ENCODE measurements at regions not wholly inside any gene's neighbourhood (a gene's known extent, or its start where the extent isn't known, plus 50 kb on each side); places are given as distances from the start of the nearest gene placed in this dataset.

GRCh38 chr11:120012245-120012644 lies 125.7 kb downstream of the TRIM29 start:
- H3K4me3 Mint-ChIP-seq (ENCODE audit: unreplicated experiment): no peak overlapping the region
- no peak for DNase-seq (ENCODE audit: low spot score)
- no peaks in the 10 kb centered on the region for H3K9me3 Mint-ChIP-seq (ENCODE audit: low read depth)
- H3K36me3 Mint-ChIP-seq (ENCODE audit: low read depth): no peaks in the 10 kb centered on the region
- no peak for TF ChIP-seq CTCF (IDR thresholded peaks at IDR 0.05)
- H3K27me3 Mint-ChIP-seq (ENCODE audit: low read depth): peaks cover 76% of the 10 kb centered on the region
- no peaks in the 10 kb centered on the region for H3K4me1 Mint-ChIP-seq (ENCODE audit: low read depth)
- H3K27ac Mint-ChIP-seq (ENCODE audit: unreplicated experiment): no peak overlapping the region

GRCh38 chr11:120011836-120012235 lies 126.1 kb downstream of the TRIM29 start:
- H3K36me3 Mint-ChIP-seq (ENCODE audit: low read depth): no peaks in the 10 kb centered on the region
- no peaks in the 10 kb centered on the region for H3K9me3 Mint-ChIP-seq (ENCODE audit: low read depth)
- H3K4me1 Mint-ChIP-seq (ENCODE audit: low read depth): no peaks in the 10 kb centered on the region
- no peak overlapping the region for H3K27ac Mint-ChIP-seq (ENCODE audit: unreplicated experiment)
- peaks cover 77% of the 10 kb centered on the region for H3K27me3 Mint-ChIP-seq (ENCODE audit: low read depth)
- no peak overlapping the region for H3K4me3 Mint-ChIP-seq (ENCODE audit: unreplicated experiment)
- no peak for TF ChIP-seq CTCF (IDR thresholded peaks at IDR 0.05)
- DNase-seq (ENCODE audit: low spot score): no peak

- H3K4me3 Mint-ChIP-seq (ENCODE audit: unreplicated experiment): no peak overlapping the region
Measured at GRCh38 chr11:120010775-120011174, 127.1 kb downstream of the TRIM29 start.

GRCh38 chr11:120009938-120010337 lies 128.0 kb downstream of the TRIM29 start:
- H3K4me3 Mint-ChIP-seq (ENCODE audit: unreplicated experiment): no peak overlapping the region
- H3K27me3 Mint-ChIP-seq (ENCODE audit: low read depth): peaks cover 61% of the 10 kb centered on the region
- no peaks in the 10 kb centered on the region for H3K9me3 Mint-ChIP-seq (ENCODE audit: low read depth)
- TF ChIP-seq CTCF (IDR thresholded peaks at IDR 0.05): no peak
- H3K4me1 Mint-ChIP-seq (ENCODE audit: low read depth): no peaks in the 10 kb centered on the region
- H3K27ac Mint-ChIP-seq (ENCODE audit: unreplicated experiment): no peak overlapping the region
- DNase-seq (ENCODE audit: low spot score): no peak
- H3K36me3 Mint-ChIP-seq (ENCODE audit: low read depth): no peaks in the 10 kb centered on the region

More at GRCh38 chr11:120010775-120011174, 127.1 kb downstream of the TRIM29 start:
- H3K9me3 Mint-ChIP-seq (ENCODE audit: low read depth): no peaks in the 10 kb centered on the region
- no peaks in the 10 kb centered on the region for H3K36me3 Mint-ChIP-seq (ENCODE audit: low read depth)
- H3K4me1 Mint-ChIP-seq (ENCODE audit: low read depth): no peaks in the 10 kb centered on the region
- peaks cover 67% of the 10 kb centered on the region for H3K27me3 Mint-ChIP-seq (ENCODE audit: low read depth)
- DNase-seq (ENCODE audit: low spot score): no peak
- no peak for TF ChIP-seq CTCF (IDR thresholded peaks at IDR 0.05)
- no peak overlapping the region for H3K27ac Mint-ChIP-seq (ENCODE audit: unreplicated experiment)

GRCh38 chr11:120007144-120007543 lies 130.8 kb downstream of the TRIM29 start:
- Mint-ChIP-seq H3K27me3 (ENCODE audit: low read depth) (peaks cover 61% of the 10 kb centered on the region), H3K4me1 (ENCODE audit: low read depth) (no peaks in the 10 kb centered on the region), H3K36me3 (ENCODE audit: low read depth) (no peaks in the 10 kb centered on the region), H3K4me3 (ENCODE audit: unreplicated experiment) (no peak overlapping the region), H3K9me3 (ENCODE audit: low read depth) (no peaks in the 10 kb centered on the region), H3K27ac (ENCODE audit: unreplicated experiment) (no peak overlapping the region)
- no peak for DNase-seq (ENCODE audit: low spot score)
- no peak for TF ChIP-seq CTCF (IDR thresholded peaks at IDR 0.05)

All from chondrocyte (in vitro differentiated cells).